ENCODE measurements at regions not wholly inside any gene's neighbourhood (a gene's known extent, or its start where the extent isn't known, plus 50 kb on each side); places are given as distances from the start of the nearest gene placed in this dataset.

GRCh38 chr10:90141791-90142190 lies 440.4 kb downstream of the KIF20B start:
- H3K9me3 Mint-ChIP-seq = peaks cover 10% of the 10 kb centered on the region
- H3K36me3 Mint-ChIP-seq (ENCODE audit: low read depth) = no peaks in the 10 kb centered on the region
- no peaks in the 10 kb centered on the region for H3K4me1 Mint-ChIP-seq
- no peak for DNase-seq
- no peak overlapping the region for H3K27ac Mint-ChIP-seq
- CTCF ChIA-PET = no interaction called here
- H3K4me3 Mint-ChIP-seq = no peak overlapping the region
- POLR2A ChIA-PET = no interaction called here
- H3K27me3 Mint-ChIP-seq = no peaks in the 10 kb centered on the region

GRCh38 chr10:90143937-90144336 lies 442.5 kb downstream of the KIF20B start:
- POLR2A ChIA-PET = no interaction called here
- Mint-ChIP-seq H3K4me3 (no peak overlapping the region), H3K27me3 (no peaks in the 10 kb centered on the region), H3K9me3 (peaks cover 2% of the 10 kb centered on the region), H3K4me1 (no peaks in the 10 kb centered on the region), H3K27ac (no peak overlapping the region), H3K36me3 (ENCODE audit: low read depth) (no peaks in the 10 kb centered on the region)
- DNase-seq = no peak
- CTCF ChIA-PET = no interaction called here

- H3K36me3 Mint-ChIP-seq (ENCODE audit: low read depth) = no peaks in the 10 kb centered on the region
- H3K4me1 Mint-ChIP-seq = no peaks in the 10 kb centered on the region
- ChIA-PET POLR2A (no interaction called here), CTCF (interaction anchor here (0.6 kb wide), 1 partner anchor 15 kb away, joined by 3 read pairs; no protein-coding TSS in a partner anchor)
- H3K27me3 Mint-ChIP-seq = no peaks in the 10 kb centered on the region
- no peak overlapping the region for H3K27ac Mint-ChIP-seq
- H3K4me3 Mint-ChIP-seq = no peak overlapping the region
- H3K9me3 Mint-ChIP-seq = no peaks in the 10 kb centered on the region
- DNase-seq = no peak
Measured at GRCh38 chr10:90148116-90148855, 446.9 kb downstream of the KIF20B start.

GRCh38 chr10:90149563-90149962 lies 448.2 kb downstream of the KIF20B start:
- ChIA-PET POLR2A (no interaction called here), CTCF (no interaction called here)
- no peaks in the 10 kb centered on the region for H3K4me1 Mint-ChIP-seq
- no peak overlapping the region for H3K4me3 Mint-ChIP-seq
- no peaks in the 10 kb centered on the region for H3K9me3 Mint-ChIP-seq
- DNase-seq = no peak
- H3K36me3 Mint-ChIP-seq (ENCODE audit: low read depth) = no peaks in the 10 kb centered on the region
- H3K27ac Mint-ChIP-seq = no peak overlapping the region
- H3K27me3 Mint-ChIP-seq = no peaks in the 10 kb centered on the region

- DNase-seq = no peak
- no peak overlapping the region for H3K4me3 Mint-ChIP-seq
- CTCF ChIA-PET = interaction anchor here (1.4 kb wide), 1 partner anchor 14 kb away, joined by 3 read pairs; no protein-coding TSS in a partner anchor
Measured at GRCh38 chr10:90162271-90162853, 461.0 kb downstream of the KIF20B start.

GRCh38 chr10:90167174-90168064 lies 466.0 kb downstream of the KIF20B start:
- H3K27me3 Mint-ChIP-seq = no peaks in the 10 kb centered on the region
- no peak for DNase-seq
- H3K9me3 Mint-ChIP-seq = no peaks in the 10 kb centered on the region
- H3K4me1 Mint-ChIP-seq = no peaks in the 10 kb centered on the region
- ChIA-PET POLR2A (no interaction called here), CTCF (no interaction called here)
- H3K27ac Mint-ChIP-seq = no peak overlapping the region
- H3K36me3 Mint-ChIP-seq (ENCODE audit: low read depth) = no peaks in the 10 kb centered on the region
- H3K4me3 Mint-ChIP-seq = no peak overlapping the region

More at GRCh38 chr10:90162271-90162853, 461.0 kb downstream of the KIF20B start:
- POLR2A ChIA-PET = no interaction called here
- Mint-ChIP-seq H3K27me3 (no peaks in the 10 kb centered on the region), H3K4me1 (no peaks in the 10 kb centered on the region), H3K9me3 (no peaks in the 10 kb centered on the region), H3K36me3 (ENCODE audit: low read depth) (no peaks in the 10 kb centered on the region), H3K27ac (no peak overlapping the region)

- Mint-ChIP-seq H3K9me3 (no peaks in the 10 kb centered on the region), H3K27me3 (no peaks in the 10 kb centered on the region), H3K4me3 (no peak overlapping the region), H3K27ac (no peak overlapping the region), H3K4me1 (no peaks in the 10 kb centered on the region), H3K36me3 (ENCODE audit: low read depth) (no peaks in the 10 kb centered on the region)
- POLR2A ChIA-PET = no interaction called here
- no peak for DNase-seq
- CTCF ChIA-PET = no interaction called here
Measured at GRCh38 chr10:90168244-90168643, 466.9 kb downstream of the KIF20B start.

GRCh38 chr10:90171014-90171722 lies 469.8 kb downstream of the KIF20B start:
- Mint-ChIP-seq H3K9me3 (no peaks in the 10 kb centered on the region), H3K27ac (no peak overlapping the region), H3K4me1 (no peaks in the 10 kb centered on the region), H3K4me3 (no peak overlapping the region), H3K36me3 (ENCODE audit: low read depth) (no peaks in the 10 kb centered on the region), H3K27me3 (no peaks in the 10 kb centered on the region)
- no peak for DNase-seq
- ChIA-PET CTCF (no interaction called here), POLR2A (no interaction called here)

GRCh38 chr10:90174531-90174930 lies 473.1 kb downstream of the KIF20B start:
- H3K4me1 Mint-ChIP-seq = no peaks in the 10 kb centered on the region

GRCh38 chr10:90175161-90175681 lies 473.8 kb downstream of the KIF20B start:
- DNase-seq = no peak
- ChIA-PET CTCF (no interaction called here), POLR2A (no interaction called here)
- Mint-ChIP-seq H3K9me3 (no peaks in the 10 kb centered on the region), H3K4me3 (no peak overlapping the region), H3K27ac (no peak overlapping the region), H3K4me1 (no peaks in the 10 kb centered on the region), H3K27me3 (no peaks in the 10 kb centered on the region), H3K36me3 (ENCODE audit: low read depth) (no peaks in the 10 kb centered on the region)

More at GRCh38 chr10:90174531-90174930, 473.1 kb downstream of the KIF20B start:
- Mint-ChIP-seq H3K9me3 (no peaks in the 10 kb centered on the region), H3K27ac (no peak overlapping the region), H3K27me3 (no peaks in the 10 kb centered on the region), H3K36me3 (ENCODE audit: low read depth) (no peaks in the 10 kb centered on the region), H3K4me3 (no peak overlapping the region)
- CTCF ChIA-PET = no interaction called here
- POLR2A ChIA-PET = no interaction called here
- DNase-seq = no peak

- CTCF ChIA-PET = no interaction called here
- no peaks in the 10 kb centered on the region for H3K4me1 Mint-ChIP-seq
- H3K36me3 Mint-ChIP-seq (ENCODE audit: low read depth) = no peaks in the 10 kb centered on the region
- H3K9me3 Mint-ChIP-seq = no peaks in the 10 kb centered on the region
- DNase-seq = no peak
- no peak overlapping the region for H3K27ac Mint-ChIP-seq
- POLR2A ChIA-PET = no interaction called here
- H3K27me3 Mint-ChIP-seq = no peaks in the 10 kb centered on the region
- no peak overlapping the region for H3K4me3 Mint-ChIP-seq
Measured at GRCh38 chr10:90179696-90180407, 478.5 kb downstream of the KIF20B start.

GRCh38 chr10:90180886-90181691 lies 479.7 kb downstream of the KIF20B start:
- H3K27me3 Mint-ChIP-seq = no peaks in the 10 kb centered on the region
- no peaks in the 10 kb centered on the region for H3K36me3 Mint-ChIP-seq (ENCODE audit: low read depth)
- no peak overlapping the region for H3K27ac Mint-ChIP-seq
- CTCF ChIA-PET = no interaction called here
- no peak for DNase-seq
- POLR2A ChIA-PET = no interaction called here
- H3K4me1 Mint-ChIP-seq = no peaks in the 10 kb centered on the region
- H3K9me3 Mint-ChIP-seq = no peaks in the 10 kb centered on the region
- H3K4me3 Mint-ChIP-seq = no peak overlapping the region

All from activated CD4-positive, alpha-beta memory T cell treated with anti-CD3 and anti-CD28 coated beads, Interleukin-2, amount 10 ng/mL, durations not matched to agents 7 days and 5 days (primary cell).